Vagina (tissue), 2 donors: ENCODE measurements at regions not wholly inside any gene's neighbourhood (a gene's known extent, or its start where the extent isn't known, plus 50 kb on each side); places are given as distances from the start of the nearest gene placed in this dataset.
"Not testable (repeated sequence)": the region's sequence is repeated elsewhere in the genome, so short reads cannot be mapped to it uniquely, and the experiment has no call there.

Experiments used
- DNase-seq, 2 donors: peaks; one replicate each; pipeline ENCODE4 v3.0.0-alpha.2; 2017; ENCODE audit errors: extremely low spot score in 2 of 2
- H3K27ac ChIP-seq: fragments of 200-600 bp; sonication (generic); one replicate; pipeline ENCODE4 v1.5.1; 2019
- H3K27me3 ChIP-seq: fragments of 200-600 bp; sonication (generic); one replicate; pipeline ENCODE4 v1.5.1; 2019
- H3K36me3 ChIP-seq, 2 donors: fragments of 200-600 bp; sonication (generic); one replicate each; pipeline ENCODE4 v1.5.1; 2017 to 2019
- H3K4me1 ChIP-seq: fragments of 200-600 bp; sonication (generic); one replicate; pipeline ENCODE4 v1.5.1; 2019
- H3K4me3 ChIP-seq, 2 donors: fragments of 200-600 bp; sonication (generic); 1 replicate in 1 of 2; 2 replicates in 1 of 2; pipeline ENCODE4 v1.5.1; 2016 to 2019
- H3K9me3 ChIP-seq: fragments of 200-600 bp; sonication (generic); one replicate; pipeline ENCODE4 v1.5.1; 2019
- POLR2A ChIP-seq, 2 donors: fragments of 450-650 bp; IDR thresholded peaks; one replicate each; pipeline ENCODE4 v1.6.1; 2017; ENCODE audit warnings: antibody characterized with exemption in 2 of 2, mild to moderate bottlenecking in 2 of 2, moderate library complexity in 2 of 2
- POLR2AphosphoS5 ChIP-seq, 2 donors: sonication (generic); formaldehyde crosslinking; IDR thresholded peaks; one replicate each; pipeline ENCODE4 v1.9.0; 2017; ENCODE audit warnings: antibody characterized with exemption in 2 of 2, mild to moderate bottlenecking in 2 of 2, low read depth in 1 of 2; ENCODE audit not compliant: insufficient read depth in 1 of 2
- intact Hi-C: fragments of 100-400 bp; cut with DNase I; formaldehyde crosslinking; loops from one replicate; pipeline ENCODE4 v1.15.1; 2023
- TF ChIP-seq, protein P1 (sequence below), 3 experiments: fragments of 450-650 bp in 2 of 3; fragments of 200-600 bp in 1 of 3; sonication (generic) in 1 of 3; IDR thresholded peaks; one replicate each; pipeline ENCODE4 v1.5.1; 2017 to 2019; ENCODE audit warnings: antibody characterized with exemption in 3 of 3, mild to moderate bottlenecking in 2 of 3, moderate library complexity in 2 of 3

DNA sequence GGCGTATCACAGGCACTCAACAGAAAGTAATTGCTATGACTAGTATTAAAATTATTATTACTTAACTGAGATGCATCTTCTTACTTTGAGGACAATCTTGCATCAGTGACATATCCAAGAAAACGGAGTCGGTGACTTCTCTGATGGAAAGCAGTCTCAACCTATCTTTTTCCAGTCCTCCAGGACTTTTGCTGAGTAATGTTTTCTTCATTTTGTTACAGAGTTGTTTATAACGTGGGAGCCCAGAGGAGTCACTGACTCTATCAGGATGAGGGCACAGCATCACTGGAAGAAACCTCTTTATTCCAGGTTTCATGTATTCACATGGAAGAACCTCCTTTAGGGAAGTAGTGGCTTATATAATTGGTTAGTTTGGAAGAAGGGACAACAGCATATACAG lies 51.5 kb upstream of the MELK start:
- Histone ChIP-seq H3K27ac (no peak overlapping the region), H3K4me3 (no peak overlapping the region), H3K36me3 (no peaks in the 10 kb centered on the region), H3K4me1 (no peaks in the 10 kb centered on the region), H3K27me3 (no peaks in the 10 kb centered on the region), H3K9me3 (no peaks in the 10 kb centered on the region)
- no peak for DNase-seq
- TF ChIP-seq POLR2A (IDR thresholded peaks at IDR 0.05): no peak
- TF ChIP-seq, protein P1, sequence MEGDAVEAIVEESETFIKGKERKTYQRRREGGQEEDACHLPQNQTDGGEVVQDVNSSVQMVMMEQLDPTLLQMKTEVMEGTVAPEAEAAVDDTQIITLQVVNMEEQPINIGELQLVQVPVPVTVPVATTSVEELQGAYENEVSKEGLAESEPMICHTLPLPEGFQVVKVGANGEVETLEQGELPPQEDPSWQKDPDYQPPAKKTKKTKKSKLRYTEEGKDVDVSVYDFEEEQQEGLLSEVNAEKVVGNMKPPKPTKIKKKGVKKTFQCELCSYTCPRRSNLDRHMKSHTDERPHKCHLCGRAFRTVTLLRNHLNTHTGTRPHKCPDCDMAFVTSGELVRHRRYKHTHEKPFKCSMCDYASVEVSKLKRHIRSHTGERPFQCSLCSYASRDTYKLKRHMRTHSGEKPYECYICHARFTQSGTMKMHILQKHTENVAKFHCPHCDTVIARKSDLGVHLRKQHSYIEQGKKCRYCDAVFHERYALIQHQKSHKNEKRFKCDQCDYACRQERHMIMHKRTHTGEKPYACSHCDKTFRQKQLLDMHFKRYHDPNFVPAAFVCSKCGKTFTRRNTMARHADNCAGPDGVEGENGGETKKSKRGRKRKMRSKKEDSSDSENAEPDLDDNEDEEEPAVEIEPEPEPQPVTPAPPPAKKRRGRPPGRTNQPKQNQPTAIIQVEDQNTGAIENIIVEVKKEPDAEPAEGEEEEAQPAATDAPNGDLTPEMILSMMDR (IDR thresholded peaks at IDR 0.05): no peak
- TF ChIP-seq POLR2AphosphoS5 (IDR thresholded peaks at IDR 0.05; ENCODE audit: insufficient read depth in 1 of 2, low read depth in 1 of 2): no peak
- intact Hi-C loops: no loop called here

DNA sequence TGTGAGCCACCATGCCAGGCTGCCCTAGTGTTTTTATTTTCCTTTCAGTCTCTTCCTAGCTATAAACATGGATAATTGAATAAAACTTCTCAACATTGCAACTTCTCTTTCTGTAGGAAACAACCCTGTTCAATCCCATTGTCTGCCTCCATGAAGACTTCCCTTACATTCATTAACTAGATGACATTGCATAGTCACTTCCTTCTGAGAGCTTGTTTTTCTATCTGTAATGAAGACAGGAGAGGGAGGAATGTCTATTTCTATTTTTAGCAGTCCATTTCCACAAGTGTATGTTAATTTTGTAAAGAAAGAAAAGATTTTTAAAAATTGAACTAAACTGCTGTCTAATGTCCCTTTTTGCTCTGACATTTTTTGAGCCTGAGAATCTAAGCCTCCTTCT lies 55.6 kb upstream of the MELK start:
- DNase-seq: no peak
- Histone ChIP-seq H3K9me3 (no peaks in the 10 kb centered on the region), H3K36me3 (no peaks in the 10 kb centered on the region), H3K27me3 (no peaks in the 10 kb centered on the region), H3K4me1 (no peaks in the 10 kb centered on the region), H3K27ac (no peak overlapping the region), H3K4me3 (no peak overlapping the region)
- TF ChIP-seq, protein P1 (IDR thresholded peaks at IDR 0.05): no peak
- no peak for TF ChIP-seq POLR2A (IDR thresholded peaks at IDR 0.05)
- no peak for TF ChIP-seq POLR2AphosphoS5 (IDR thresholded peaks at IDR 0.05; ENCODE audit: insufficient read depth in 1 of 2, low read depth in 1 of 2)
- intact Hi-C loops: no loop called here

DNA sequence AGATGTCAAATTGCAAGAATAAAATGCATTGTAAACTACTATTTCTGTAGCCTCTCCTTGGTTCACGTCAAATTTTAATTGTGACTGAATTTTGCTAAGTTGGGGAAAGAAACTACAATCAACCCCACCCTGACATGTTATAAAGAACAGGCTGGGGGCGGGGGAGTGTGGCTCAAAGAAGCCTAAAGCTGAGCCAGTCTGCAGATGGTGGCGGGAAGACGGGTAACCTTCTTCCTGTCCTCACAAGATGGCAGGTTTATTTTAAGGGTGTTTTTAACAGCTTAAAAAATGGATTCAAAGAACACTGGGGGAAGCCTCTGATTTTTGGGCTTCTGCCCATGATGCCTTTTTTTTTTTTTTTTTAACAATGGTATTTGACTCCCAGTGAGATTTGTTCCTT lies 68.5 kb upstream of the MELK start:
- TF ChIP-seq POLR2AphosphoS5 (IDR thresholded peaks at IDR 0.05; ENCODE audit: insufficient read depth in 1 of 2, low read depth in 1 of 2) (no peak), POLR2A (IDR thresholded peaks at IDR 0.05) (no peak)
- TF ChIP-seq, protein P1 (IDR thresholded peaks at IDR 0.05): no peak
- H3K4me1 ChIP-seq: no peaks in the 10 kb centered on the region
- H3K4me3 ChIP-seq: no peak overlapping the region
- H3K27ac ChIP-seq: no peak overlapping the region
- no peaks in the 10 kb centered on the region for H3K9me3 ChIP-seq
- no peaks in the 10 kb centered on the region for H3K27me3 ChIP-seq
- DNase-seq: no peak
- no peaks in the 10 kb centered on the region for H3K36me3 ChIP-seq
- intact Hi-C loops: no loop called here

DNA sequence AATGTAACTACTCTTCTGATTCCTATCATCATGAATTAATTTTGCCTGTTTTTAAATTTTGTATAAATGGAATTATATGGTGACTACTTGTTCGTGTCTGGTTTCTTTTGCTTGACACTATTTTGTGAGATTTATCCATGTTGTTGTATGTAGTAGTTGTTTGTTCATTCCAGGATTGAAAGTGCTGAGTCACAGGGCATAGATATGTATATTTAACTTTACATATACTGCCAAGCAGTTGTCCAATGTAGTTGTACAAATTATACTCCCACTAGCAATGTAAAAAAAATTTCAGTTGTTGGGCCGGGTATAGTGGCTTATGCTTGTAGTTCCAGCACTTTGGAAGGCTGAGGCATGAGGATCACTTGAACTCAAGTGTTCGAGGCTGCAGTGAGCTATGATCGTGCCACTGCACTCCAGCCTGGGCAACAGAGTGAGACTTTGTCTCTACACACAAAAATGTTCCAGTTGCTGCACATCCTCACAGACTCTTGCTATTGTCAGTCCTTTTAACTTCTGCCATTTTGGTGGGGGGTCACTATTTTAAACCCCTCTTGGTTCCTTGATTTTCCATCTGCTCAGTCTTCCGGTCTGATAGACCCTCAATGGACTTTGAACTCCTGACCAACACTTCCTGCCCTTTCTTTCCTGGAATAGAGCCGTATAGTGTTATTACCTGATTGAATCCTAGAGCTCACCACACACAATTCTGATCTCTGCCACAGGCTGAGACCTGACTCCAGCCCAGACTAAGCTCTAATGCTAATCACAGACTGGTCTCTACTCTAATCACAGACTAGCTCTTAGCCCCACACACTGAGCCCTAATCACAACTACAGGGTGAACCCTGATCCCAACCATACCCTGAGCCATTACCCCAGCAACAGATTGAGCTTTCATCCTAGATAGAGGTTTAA lies 69.3 kb upstream of the MELK start:
- TF ChIP-seq, protein P1 (IDR thresholded peaks at IDR 0.05): no peak
- TF ChIP-seq POLR2AphosphoS5 (IDR thresholded peaks at IDR 0.05; ENCODE audit: insufficient read depth in 1 of 2, low read depth in 1 of 2): no peak
- TF ChIP-seq POLR2A (IDR thresholded peaks at IDR 0.05): no peak

DNA sequence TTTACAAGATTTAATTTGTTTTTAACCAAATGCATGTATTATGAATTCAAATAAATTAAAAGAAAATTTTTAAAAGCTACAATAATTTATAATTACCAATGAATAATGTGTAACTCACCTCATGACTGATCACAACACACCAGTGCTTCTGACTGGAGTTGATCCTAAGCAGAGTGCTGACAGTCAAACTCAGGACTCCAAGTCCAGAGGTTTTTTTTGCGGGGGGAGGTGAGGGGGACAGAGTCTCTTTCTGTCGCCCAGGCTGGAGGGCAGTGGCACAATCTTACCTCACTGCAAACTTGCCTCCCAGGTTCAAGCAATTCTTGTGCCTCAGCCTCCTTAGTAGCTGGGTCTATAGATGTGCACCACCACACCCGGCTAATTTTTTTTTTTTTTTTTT lies 71.0 kb upstream of the MELK start:
- intact Hi-C loops: no loop called here
- no peak for DNase-seq
- Histone ChIP-seq H3K4me1 (no peaks in the 10 kb centered on the region), H3K4me3 (no peak overlapping the region), H3K9me3 (no peaks in the 10 kb centered on the region), H3K27ac (no peak overlapping the region), H3K36me3 (no peaks in the 10 kb centered on the region), H3K27me3 (no peaks in the 10 kb centered on the region)
- TF ChIP-seq POLR2A (IDR thresholded peaks at IDR 0.05): no peak
- no peak for TF ChIP-seq POLR2AphosphoS5 (IDR thresholded peaks at IDR 0.05; ENCODE audit: insufficient read depth in 1 of 2, low read depth in 1 of 2)
- TF ChIP-seq, protein P1 (IDR thresholded peaks at IDR 0.05): no peak

More for the DNA sequence above, 69.3 kb upstream of the MELK start:
- intact Hi-C loops: no loop called here
- Histone ChIP-seq H3K27ac (no peak overlapping the region), H3K4me1 (no peaks in the 10 kb centered on the region), H3K36me3 (no peaks in the 10 kb centered on the region), H3K9me3 (no peaks in the 10 kb centered on the region), H3K4me3 (no peak overlapping the region), H3K27me3 (no peaks in the 10 kb centered on the region)
- no peak for DNase-seq

DNA sequence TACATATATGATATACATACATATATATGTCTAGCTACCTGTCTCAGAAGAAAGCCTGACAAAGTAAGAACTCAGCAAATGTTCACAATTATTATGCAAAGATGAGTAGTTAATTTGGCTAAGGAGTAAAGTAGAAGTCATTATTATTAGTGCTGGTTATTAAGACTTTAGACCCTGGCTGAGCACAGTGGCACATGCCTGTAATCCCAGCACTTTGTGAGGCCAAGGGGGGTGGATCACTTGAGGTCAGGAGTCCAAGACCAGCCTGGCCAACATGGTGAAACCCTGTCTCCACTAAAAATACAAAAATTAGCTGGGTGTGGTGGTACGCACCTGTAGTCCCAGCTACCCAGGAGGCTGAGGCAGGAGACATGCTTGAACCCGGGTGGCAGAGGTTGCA lies 71.8 kb upstream of the MELK start:
- H3K4me1 ChIP-seq, H3K27ac ChIP-seq, H3K9me3 ChIP-seq, H3K4me3 ChIP-seq, intact Hi-C loops, H3K36me3 ChIP-seq, DNase-seq, H3K27me3 ChIP-seq: not testable (repeated sequence)
